Activated naive CD8-positive, alpha-beta T cell (primary cell): ENCODE measurements at regions not wholly inside any gene's neighbourhood (a gene's known extent, or its start where the extent isn't known, plus 50 kb on each side); places are given as distances from the start of the nearest gene placed in this dataset.
A peak's percentile ranks its signal among the peaks of the same experiment; 100 is the strongest.
"Not testable (repeated sequence)": the region's sequence is repeated elsewhere in the genome, so short reads cannot be mapped to it uniquely, and the experiment has no call there.

Source experiments
- H3K27ac Mint-ChIP-seq: one replicate; pipeline ENCODE4 v1.8.0; 2021; ENCODE audit warnings: mixed read lengths
- H3K27me3 Mint-ChIP-seq: one replicate; pipeline ENCODE4 v1.8.0; 2021; ENCODE audit warnings: mixed read lengths
- H3K36me3 Mint-ChIP-seq: one replicate; pipeline ENCODE4 v1.8.0; 2021; ENCODE audit warnings: mixed read lengths
- H3K4me1 Mint-ChIP-seq: one replicate; pipeline ENCODE4 v1.8.0; 2021; ENCODE audit warnings: low read depth, mixed read lengths
- H3K4me3 Mint-ChIP-seq: one replicate; pipeline ENCODE4 v1.8.0; 2021; ENCODE audit warnings: mild to moderate bottlenecking, mixed read lengths
- H3K9me3 Mint-ChIP-seq: one replicate; pipeline ENCODE4 v1.8.0; 2021; ENCODE audit warnings: low read depth, mixed read lengths

DNA sequence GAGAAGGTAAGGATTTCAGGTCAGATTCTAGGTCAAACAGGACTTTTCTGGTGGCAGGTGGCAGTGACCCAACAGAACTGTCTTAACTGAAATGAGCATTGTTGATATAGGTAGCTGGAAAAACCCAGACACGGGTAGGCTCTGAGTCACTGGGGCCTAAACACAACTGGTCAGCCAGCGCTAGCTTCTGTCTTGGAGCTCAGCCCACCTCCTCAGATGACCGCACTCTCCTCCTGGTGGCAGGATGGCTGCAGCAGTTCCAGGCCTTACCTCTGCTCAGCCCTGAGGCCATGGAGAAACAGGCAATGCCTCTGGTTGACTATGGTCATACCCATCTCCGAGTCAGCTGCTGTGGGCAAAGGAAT lies 61.1 kb upstream of the GATA2 start:
- Mint-ChIP-seq H3K36me3 (no peaks in the 10 kb centered on the region), H3K27ac (no peak overlapping the region), H3K4me1 (no peaks in the 10 kb centered on the region), H3K27me3 (peaks cover 31% of the 10 kb centered on the region), H3K4me3 (peak overlapping the region; percentile 61), H3K9me3 (no peaks in the 10 kb centered on the region)

DNA sequence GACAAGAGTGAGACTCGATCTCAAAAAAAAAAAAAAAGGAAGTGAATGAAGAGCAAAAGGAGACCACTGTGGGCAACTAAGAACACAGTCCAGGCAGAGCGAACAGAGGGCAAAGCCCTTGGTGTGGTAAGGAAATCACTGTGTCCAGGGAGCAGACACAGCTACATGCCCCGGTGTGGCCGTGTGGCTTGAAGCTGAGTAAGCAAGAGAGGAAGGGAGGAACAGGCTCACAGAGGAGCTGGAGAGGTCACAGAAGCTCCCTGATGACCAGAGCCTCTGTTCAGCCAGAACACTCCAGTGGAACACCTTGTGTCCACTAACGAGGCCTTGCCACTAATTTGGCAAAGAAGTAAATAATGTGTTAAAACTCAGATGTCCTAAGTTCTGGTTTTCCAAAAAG lies 60.6 kb upstream of the GATA2 start:
- no peak overlapping the region for H3K4me3 Mint-ChIP-seq

DNA sequence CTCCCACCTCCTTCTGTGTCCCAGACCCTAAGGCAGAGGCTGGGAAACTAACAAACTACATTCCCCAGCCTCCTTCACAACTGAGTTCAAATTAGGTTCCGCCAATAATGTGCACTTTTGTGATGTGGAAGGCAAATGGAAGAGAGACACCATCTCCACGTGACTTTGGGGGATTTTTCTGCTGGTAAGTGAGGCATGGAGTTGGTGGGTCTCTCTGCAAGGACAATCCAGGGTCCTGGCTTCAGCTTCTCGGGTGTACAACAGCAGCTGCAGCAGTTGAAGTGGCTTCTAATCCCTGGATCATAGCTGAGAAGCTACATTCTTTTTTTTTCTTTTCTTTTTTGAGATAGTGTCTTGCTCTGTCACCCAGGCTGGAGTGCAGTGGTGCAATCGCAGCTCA lies 58.9 kb upstream of the GATA2 start:
- H3K27ac Mint-ChIP-seq: no peak overlapping the region
- H3K9me3 Mint-ChIP-seq: no peaks in the 10 kb centered on the region
- H3K4me1 Mint-ChIP-seq: no peaks in the 10 kb centered on the region
- peaks cover 26% of the 10 kb centered on the region for H3K27me3 Mint-ChIP-seq
- H3K4me3 Mint-ChIP-seq: no peak overlapping the region
- no peaks in the 10 kb centered on the region for H3K36me3 Mint-ChIP-seq

More for the DNA sequence above, 60.6 kb upstream of the GATA2 start:
- Mint-ChIP-seq H3K27me3 (peaks cover 31% of the 10 kb centered on the region), H3K9me3 (no peaks in the 10 kb centered on the region), H3K4me1 (no peaks in the 10 kb centered on the region), H3K36me3 (no peaks in the 10 kb centered on the region), H3K27ac (no peak overlapping the region)

DNA sequence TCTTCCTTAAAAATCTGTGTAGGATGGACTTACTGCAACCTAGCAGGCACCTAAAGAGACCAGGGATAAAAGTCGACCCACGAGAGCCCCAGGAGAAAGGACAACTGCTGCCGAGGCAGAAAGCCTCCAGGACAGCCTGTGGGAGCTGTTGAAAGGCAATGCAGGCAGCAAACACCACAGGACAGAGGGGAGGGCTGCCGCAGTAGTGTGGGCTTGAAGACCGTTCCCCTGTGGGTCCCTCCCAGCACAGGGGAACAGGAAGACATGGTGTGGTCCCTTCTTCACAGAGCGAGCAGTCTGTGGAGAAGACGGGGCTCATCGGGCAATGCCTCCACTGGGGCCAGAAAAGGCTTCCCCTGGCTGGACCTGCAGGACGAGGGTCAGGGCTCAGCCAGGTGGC lies 58.5 kb upstream of the GATA2 start:
- Mint-ChIP-seq H3K4me1 (no peaks in the 10 kb centered on the region), H3K27me3 (peaks cover 23% of the 10 kb centered on the region), H3K27ac (no peak overlapping the region), H3K9me3 (no peaks in the 10 kb centered on the region), H3K4me3 (no peak overlapping the region), H3K36me3 (no peaks in the 10 kb centered on the region)

DNA sequence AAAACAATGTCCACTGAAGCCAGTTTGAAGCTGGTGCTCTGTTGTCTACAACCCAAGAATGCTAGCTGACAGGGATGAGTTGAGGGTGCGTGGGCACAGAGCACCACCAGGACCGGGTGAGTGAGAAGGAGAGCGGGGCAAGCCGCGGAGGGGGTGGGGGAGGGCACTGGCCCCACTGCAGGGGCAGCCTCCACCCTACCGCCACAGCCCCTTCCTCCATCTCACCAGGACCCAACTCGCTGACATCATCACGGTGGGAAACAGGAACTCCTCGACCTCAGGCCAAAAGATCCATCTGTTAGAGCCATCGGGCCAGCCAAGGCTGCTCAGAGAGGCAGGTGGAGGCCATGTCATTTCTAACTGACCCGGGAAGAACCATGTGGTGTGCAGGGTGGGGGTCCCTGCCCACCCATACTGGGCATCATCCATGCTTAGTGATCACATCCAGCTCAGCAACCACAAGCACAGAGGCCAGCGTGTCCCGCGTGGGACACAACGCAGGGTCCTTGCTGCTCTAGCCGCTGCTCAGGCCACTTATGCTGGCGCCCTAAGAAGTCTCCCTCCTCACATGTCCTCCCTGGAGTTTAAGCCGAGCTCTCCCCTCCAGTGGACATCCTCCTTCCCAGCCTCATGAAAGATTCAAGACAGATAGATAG lies 57.6 kb upstream of the GATA2 start:
- peaks cover 22% of the 10 kb centered on the region for H3K27me3 Mint-ChIP-seq
- H3K9me3 Mint-ChIP-seq: no peaks in the 10 kb centered on the region
- no peaks in the 10 kb centered on the region for H3K36me3 Mint-ChIP-seq
- no peak overlapping the region for H3K27ac Mint-ChIP-seq
- H3K4me3 Mint-ChIP-seq: no peak overlapping the region
- no peaks in the 10 kb centered on the region for H3K4me1 Mint-ChIP-seq

DNA sequence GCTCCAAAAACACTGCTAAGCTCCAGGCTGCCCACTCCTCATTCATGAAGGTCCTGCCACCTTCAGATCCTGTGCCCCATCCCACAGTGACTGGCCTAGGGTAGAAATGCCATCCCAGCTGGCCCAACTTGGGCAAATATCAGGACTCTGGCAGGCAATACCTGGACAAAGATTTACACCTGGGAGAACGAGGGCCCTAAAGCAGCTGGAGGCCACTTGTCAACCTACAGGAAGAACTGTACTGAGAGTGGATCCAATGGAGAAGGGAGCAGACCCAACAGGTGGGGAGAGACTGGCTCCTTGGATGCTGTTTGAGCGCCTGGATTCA lies 57.1 kb upstream of the GATA2 start:
- H3K4me1 Mint-ChIP-seq: no peaks in the 10 kb centered on the region
- peaks cover 22% of the 10 kb centered on the region for H3K27me3 Mint-ChIP-seq
- no peak overlapping the region for H3K27ac Mint-ChIP-seq
- no peaks in the 10 kb centered on the region for H3K36me3 Mint-ChIP-seq
- H3K4me3 Mint-ChIP-seq: no peak overlapping the region
- no peaks in the 10 kb centered on the region for H3K9me3 Mint-ChIP-seq

DNA sequence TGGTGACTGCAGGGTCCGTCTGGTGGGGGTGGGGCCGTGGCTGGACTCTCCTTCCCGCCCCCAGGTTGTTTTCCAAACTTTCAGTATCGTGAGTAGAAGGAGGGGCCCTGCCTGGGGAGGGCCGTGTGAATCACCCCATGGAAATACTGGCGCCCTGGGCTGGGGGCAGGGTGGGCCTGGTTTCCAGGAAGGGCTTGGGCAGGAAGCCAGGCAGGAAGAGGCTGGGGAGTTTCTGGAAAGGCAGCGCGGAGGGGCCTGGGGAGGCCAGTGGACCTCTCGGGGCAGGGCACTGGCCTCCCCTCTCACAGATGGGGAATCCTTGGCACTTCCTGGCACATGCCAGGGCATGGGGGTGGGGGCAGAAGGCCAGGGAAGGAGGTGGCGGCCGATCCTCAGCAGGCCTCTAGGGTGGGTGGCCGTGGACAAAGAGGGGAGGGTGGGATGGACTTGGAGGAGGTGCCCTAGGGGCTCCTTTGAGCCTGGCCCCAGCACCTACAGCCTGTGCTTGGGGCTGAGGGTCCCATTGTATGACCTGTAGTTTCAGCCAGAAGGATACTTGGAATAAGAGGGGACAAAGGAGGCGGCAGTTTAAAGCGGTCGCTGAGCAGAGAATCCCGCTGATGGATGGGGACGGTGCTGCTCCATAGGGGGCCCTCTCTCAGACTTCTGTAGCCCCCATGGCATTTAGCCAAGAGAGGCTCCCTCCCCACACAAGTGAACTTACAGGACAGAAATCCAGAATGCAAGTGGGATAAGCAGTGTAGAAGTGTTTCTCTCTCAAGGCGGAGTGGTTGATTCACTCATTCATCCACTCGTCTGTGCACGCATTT lies 56.5 kb upstream of the GATA2 start:
- no peaks in the 10 kb centered on the region for H3K36me3 Mint-ChIP-seq
- no peaks in the 10 kb centered on the region for H3K4me1 Mint-ChIP-seq
- H3K27me3 Mint-ChIP-seq: peaks cover 21% of the 10 kb centered on the region
- H3K27ac Mint-ChIP-seq: no peak overlapping the region
- H3K4me3 Mint-ChIP-seq: no peak overlapping the region
- no peaks in the 10 kb centered on the region for H3K9me3 Mint-ChIP-seq

DNA sequence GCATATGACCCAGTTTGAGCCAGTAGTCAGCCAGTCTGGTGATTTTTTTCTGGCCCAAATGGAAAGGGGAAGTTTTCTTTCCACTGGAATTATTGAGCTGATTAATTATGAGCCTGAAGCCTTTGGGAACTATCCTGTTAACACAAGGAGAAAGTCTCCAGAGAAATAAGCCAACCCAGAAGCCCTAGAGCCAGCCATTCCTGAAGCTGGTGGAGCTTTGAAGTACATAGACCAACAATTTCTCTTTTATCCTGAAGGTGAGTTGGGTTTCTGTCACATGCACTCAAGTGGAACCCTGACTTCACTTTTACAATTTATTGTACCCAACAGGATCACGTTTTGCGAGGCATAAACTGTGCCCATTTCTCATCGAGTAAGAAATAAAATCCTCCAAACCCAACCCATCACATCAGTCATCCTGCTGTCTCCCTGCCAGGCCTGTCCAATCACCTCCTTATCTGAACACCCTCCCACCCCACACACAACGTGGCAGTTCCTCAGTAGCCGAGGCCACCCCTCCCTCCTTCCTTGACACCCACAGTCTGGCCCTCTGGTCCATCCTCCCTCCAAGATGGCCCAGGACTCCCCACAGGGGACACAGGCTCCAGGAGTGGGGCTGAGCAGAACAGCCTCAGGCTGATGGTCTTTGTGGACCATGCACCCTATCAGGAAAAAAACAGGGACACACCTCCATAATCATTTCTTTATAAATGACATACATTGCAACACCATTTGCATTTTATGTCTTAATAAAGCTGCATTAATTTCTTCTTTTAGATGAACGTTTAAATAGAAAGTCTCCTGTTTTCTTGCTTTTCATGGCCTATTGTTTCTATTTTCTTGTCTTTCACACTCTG lies 55.7 kb upstream of the GATA2 start:
- Mint-ChIP-seq H3K36me3 (no peaks in the 10 kb centered on the region), H3K27ac (no peak overlapping the region), H3K4me3 (no peak overlapping the region), H3K9me3 (no peaks in the 10 kb centered on the region), H3K27me3 (peaks cover 13% of the 10 kb centered on the region), H3K4me1 (no peaks in the 10 kb centered on the region)

DNA sequence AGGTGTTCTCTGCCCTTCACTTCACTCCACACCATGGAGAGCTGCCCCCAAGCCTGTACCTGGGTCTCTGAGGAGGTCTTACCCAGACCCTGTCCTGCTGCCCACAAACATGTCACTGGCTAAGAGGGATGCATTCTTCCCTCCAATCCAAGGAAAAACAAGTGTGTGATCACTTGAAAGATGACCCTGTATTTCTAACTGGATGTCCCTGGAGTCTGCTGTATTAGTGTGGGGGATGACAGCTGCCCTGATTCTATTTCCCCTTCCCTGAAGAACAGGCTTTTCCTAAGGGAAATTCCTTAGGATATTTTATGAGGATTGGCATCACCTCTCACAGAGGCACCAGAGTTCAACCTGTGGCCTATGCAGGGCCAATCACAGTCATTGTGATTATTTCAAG lies 55.0 kb upstream of the GATA2 start:
- peaks cover 4% of the 10 kb centered on the region for H3K36me3 Mint-ChIP-seq
- no peak overlapping the region for H3K4me3 Mint-ChIP-seq
- peaks cover 5% of the 10 kb centered on the region for H3K9me3 Mint-ChIP-seq
- H3K4me1 Mint-ChIP-seq: no peaks in the 10 kb centered on the region
- peaks cover 10% of the 10 kb centered on the region for H3K27me3 Mint-ChIP-seq
- H3K27ac Mint-ChIP-seq: no peak overlapping the region

DNA sequence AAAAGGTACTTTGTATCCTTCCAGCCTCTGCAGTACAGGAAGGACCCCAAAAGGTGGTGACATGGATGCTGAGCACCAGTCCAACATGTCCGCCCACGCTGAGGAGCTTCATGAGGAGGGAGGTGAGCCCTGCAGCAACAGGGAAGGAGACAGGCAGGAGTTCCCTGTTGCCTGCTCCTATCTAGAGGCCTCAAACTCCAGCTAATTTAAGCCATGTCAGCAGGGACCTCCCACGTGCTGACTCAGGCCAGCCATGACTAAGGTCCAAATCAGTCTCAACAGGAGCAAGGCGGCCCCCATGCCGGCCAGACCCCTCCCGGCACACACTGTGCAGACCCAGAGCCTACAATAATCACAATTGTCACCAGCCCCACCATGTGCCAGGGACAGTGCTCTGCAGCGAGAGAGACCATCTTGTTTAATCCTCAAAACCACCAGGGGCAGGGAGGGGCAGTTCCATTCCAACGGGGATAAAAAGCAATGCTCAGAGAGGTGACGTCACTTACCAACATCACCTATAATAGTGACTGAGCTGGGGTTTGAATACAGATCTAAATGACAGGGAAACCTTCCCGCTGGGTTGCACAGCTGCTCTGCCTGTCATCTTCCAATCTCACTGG lies 54.5 kb upstream of the GATA2 start:
- Mint-ChIP-seq H3K36me3 (peaks cover 4% of the 10 kb centered on the region), H3K9me3 (peaks cover 6% of the 10 kb centered on the region), H3K4me3 (no peak overlapping the region), H3K27ac (no peak overlapping the region), H3K4me1 (no peaks in the 10 kb centered on the region), H3K27me3 (peaks cover 4% of the 10 kb centered on the region)

DNA sequence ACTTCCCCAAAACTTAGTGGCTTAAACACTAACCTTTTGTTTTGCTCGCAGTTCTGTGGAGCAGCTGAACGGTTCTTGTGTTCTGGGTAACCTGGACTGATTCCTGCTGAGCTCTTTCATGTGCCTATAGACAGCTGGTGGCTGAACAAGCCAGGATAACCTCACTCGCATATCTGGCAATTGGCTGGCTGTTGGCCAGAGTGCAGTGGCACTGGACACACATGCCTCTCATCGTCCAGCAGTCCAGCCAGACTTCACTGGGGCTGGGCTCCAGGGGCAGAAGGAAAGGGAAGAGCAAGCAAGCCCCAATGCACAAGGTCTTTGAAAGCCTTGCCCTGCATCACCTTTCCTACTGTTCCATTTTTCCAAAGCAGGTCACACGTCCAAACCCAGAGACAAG lies 53.6 kb upstream of the GATA2 start:
- H3K36me3 Mint-ChIP-seq: peaks cover 4% of the 10 kb centered on the region
- no peak overlapping the region for H3K4me3 Mint-ChIP-seq
- H3K9me3 Mint-ChIP-seq: peaks cover 6% of the 10 kb centered on the region
- H3K27ac Mint-ChIP-seq: no peak overlapping the region
- peaks cover 4% of the 10 kb centered on the region for H3K27me3 Mint-ChIP-seq
- no peaks in the 10 kb centered on the region for H3K4me1 Mint-ChIP-seq

DNA sequence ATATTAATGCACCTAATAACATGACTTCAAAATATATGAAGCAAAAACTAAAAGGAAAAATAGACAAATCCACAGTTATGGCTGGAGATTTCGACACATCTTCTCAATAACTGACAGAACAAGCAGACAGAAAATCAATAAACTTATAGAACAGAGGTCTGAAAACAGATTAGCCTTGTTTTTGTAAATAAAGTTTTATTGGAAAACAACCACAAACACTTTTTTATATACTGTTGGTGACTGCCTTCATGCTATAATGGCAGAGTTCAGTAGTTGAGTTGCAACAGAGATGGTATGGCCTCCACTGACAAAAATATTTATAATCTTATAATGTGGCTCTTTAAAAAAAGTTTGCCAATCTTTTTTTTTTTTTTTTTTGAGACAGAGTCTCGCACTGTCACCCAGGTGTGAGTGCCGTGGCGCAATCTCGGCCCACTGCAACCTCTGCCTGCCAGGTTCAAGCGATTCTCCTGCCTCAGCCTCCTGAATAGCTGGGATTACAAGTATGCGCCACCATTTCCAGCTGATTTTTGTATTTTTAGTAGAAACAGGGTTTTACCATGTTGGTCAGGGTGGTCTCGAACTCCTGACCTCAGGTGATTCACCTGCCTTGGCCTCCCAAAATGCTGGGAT lies 52.2 kb upstream of the GATA2 start:
- H3K36me3 Mint-ChIP-seq: peaks cover 4% of the 10 kb centered on the region
- peaks cover 6% of the 10 kb centered on the region for H3K9me3 Mint-ChIP-seq
- peaks cover 5% of the 10 kb centered on the region for H3K27me3 Mint-ChIP-seq
- no peak overlapping the region for H3K4me3 Mint-ChIP-seq
- no peaks in the 10 kb centered on the region for H3K4me1 Mint-ChIP-seq
- H3K27ac Mint-ChIP-seq: no peak overlapping the region

DNA sequence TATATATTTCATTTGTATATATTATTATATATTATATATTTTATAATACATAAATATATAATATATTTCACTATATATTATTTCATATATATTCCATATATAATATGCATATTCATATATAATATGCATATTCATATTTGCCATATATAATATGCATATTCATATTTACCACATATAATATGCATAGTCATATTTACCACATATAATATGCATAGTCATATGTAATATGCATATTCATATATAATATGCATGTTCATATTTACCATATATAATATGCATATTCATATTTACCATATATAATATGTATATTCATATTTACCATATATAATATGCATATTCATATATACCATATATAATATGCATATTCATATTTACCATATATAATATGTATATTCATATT lies 51.2 kb upstream of the GATA2 start:
- peaks cover 6% of the 10 kb centered on the region for H3K9me3 Mint-ChIP-seq
- H3K4me3 Mint-ChIP-seq: no peak overlapping the region
- H3K4me1 Mint-ChIP-seq: no peaks in the 10 kb centered on the region
- peaks cover 11% of the 10 kb centered on the region for H3K27me3 Mint-ChIP-seq
- H3K27ac Mint-ChIP-seq: no peak overlapping the region
- H3K36me3 Mint-ChIP-seq: peaks cover 4% of the 10 kb centered on the region

DNA sequence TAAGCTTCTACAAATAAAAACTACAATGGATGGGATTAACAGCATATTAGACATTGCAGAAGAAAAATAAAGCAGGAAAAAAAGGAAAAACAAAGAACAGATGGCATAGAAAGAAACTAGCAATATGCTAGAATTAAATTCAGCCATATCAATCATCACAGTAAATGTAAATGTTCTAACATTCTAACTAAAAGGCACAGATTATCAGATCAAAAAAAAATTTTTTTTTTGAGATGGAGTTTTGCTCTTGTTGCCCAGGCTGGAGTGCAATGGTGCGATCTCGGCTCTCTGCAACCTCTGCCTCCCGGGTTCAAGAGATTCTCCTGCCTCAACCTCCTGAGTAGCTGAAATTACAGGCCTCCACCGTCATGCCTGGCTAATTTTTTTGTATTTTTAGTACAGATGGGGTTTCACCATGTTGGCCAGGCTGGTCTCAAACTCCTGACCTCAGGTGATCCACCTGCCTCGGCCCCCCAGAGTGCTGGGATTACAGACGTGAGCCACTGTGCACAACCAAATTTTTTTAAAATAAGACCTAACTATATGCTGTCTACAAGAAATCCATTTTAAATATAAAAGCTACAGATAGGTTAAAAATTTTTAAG lies 50.7 kb upstream of the GATA2 start:
- H3K27ac Mint-ChIP-seq, H3K4me3 Mint-ChIP-seq, H3K36me3 Mint-ChIP-seq: not testable (repeated sequence)

More for the DNA sequence above, 50.7 kb upstream of the GATA2 start:
- H3K27me3 Mint-ChIP-seq, H3K4me1 Mint-ChIP-seq, H3K9me3 Mint-ChIP-seq: not testable (repeated sequence)
